ENCODE measurements at regions not wholly inside any gene's neighbourhood (a gene's known extent, or its start where the extent isn't known, plus 50 kb on each side); places are given as distances from the start of the nearest gene placed in this dataset.
A peak's percentile ranks its signal among the peaks of the same experiment; 100 is the strongest.

- ATAC-seq (ENCODE audit: low read depth in 2 of 2): no peak
Measured at GRCh38 chr2:65485839-65486238, 53.4 kb upstream of the SPRED2 start.

GRCh38 chr2:65483763-65484162 lies 51.4 kb upstream of the SPRED2 start:
- H3K27ac ChIP-seq (ENCODE audit: insufficient read depth, low read length, poor library complexity, severe bottlenecking): no peak overlapping the region
- no peak overlapping the region for H3K4me3 ChIP-seq (ENCODE audit: low read depth, low read length)
- Mint-ChIP-seq H3K9me3 (peaks cover 0 to 6% (median 4%) of the 10 kb centered on the region in 7 donors), H3K4me3 (no peak overlapping the region), H3K27ac (no peak overlapping the region), H3K4me1 (no peaks in the 10 kb centered on the region), H3K27me3 (peaks cover 24% of the 10 kb centered on the region), H3K36me3 (peaks cover 5% of the 10 kb centered on the region)
- no peak for DNase-seq
- H3K4me1 ChIP-seq (ENCODE audit: control insufficient read depth, insufficient read depth, low read length, poor library complexity, severe bottlenecking): no peaks in the 10 kb centered on the region
- H3K9me3 ChIP-seq (ENCODE audit: control insufficient read depth in 2 of 2, low read length in 2 of 2): peaks cover 0 to 6% of the 10 kb centered on the region in 2 experiments
- peaks cover 6% of the 10 kb centered on the region for H3K27me3 ChIP-seq (ENCODE audit: control insufficient read depth, insufficient read depth, low read length)
- H3K36me3 ChIP-seq (ENCODE audit: control insufficient read depth, insufficient read depth, low read length): no peaks in the 10 kb centered on the region
- no peak for ATAC-seq (ENCODE audit: low read depth in 2 of 2)

More at GRCh38 chr2:65485839-65486238, 53.4 kb upstream of the SPRED2 start:
- H3K4me1 ChIP-seq (ENCODE audit: control insufficient read depth, insufficient read depth, low read length, poor library complexity, severe bottlenecking): no peaks in the 10 kb centered on the region
- no peak overlapping the region for H3K4me3 Mint-ChIP-seq
- H3K36me3 Mint-ChIP-seq: peaks cover 5% of the 10 kb centered on the region
- no peaks in the 10 kb centered on the region for H3K4me1 Mint-ChIP-seq
- DNase-seq: no peak
- peaks cover 5% of the 10 kb centered on the region for H3K27me3 ChIP-seq (ENCODE audit: control insufficient read depth, insufficient read depth, low read length)
- no peak overlapping the region for H3K27ac Mint-ChIP-seq
- H3K36me3 ChIP-seq (ENCODE audit: control insufficient read depth, insufficient read depth, low read length): no peaks in the 10 kb centered on the region
- peaks cover 0 to 8% of the 10 kb centered on the region in 2 experiments for H3K9me3 ChIP-seq (ENCODE audit: control insufficient read depth in 2 of 2, low read length in 2 of 2)
- H3K4me3 ChIP-seq (ENCODE audit: low read depth, low read length): no peak overlapping the region
- no peak overlapping the region for H3K27ac ChIP-seq (ENCODE audit: insufficient read depth, low read length, poor library complexity, severe bottlenecking)
- H3K9me3 Mint-ChIP-seq: peaks cover 0 to 8% (median 4%) of the 10 kb centered on the region in 7 donors
- H3K27me3 Mint-ChIP-seq: peaks cover 31% of the 10 kb centered on the region

- peaks cover 16% of the 10 kb centered on the region for H3K27me3 Mint-ChIP-seq
- no peaks in the 10 kb centered on the region for H3K9me3 ChIP-seq (ENCODE audit: control insufficient read depth in 2 of 2, low read length in 2 of 2)
- no peak overlapping the region for H3K27ac ChIP-seq (ENCODE audit: insufficient read depth, low read length, poor library complexity, severe bottlenecking)
- H3K9me3 Mint-ChIP-seq: peaks cover 0 to 4% (median 2%) of the 10 kb centered on the region in 7 donors
- no peaks in the 10 kb centered on the region for H3K4me1 ChIP-seq (ENCODE audit: control insufficient read depth, insufficient read depth, low read length, poor library complexity, severe bottlenecking)
- H3K36me3 ChIP-seq (ENCODE audit: control insufficient read depth, insufficient read depth, low read length): no peaks in the 10 kb centered on the region
- H3K4me3 ChIP-seq (ENCODE audit: low read depth, low read length): no peak overlapping the region
- no peaks in the 10 kb centered on the region for H3K4me1 Mint-ChIP-seq
- H3K4me3 Mint-ChIP-seq: no peak overlapping the region
- ATAC-seq (ENCODE audit: low read depth in 2 of 2) (no peak), DNase-seq (no peak)
- peaks cover 2% of the 10 kb centered on the region for H3K36me3 Mint-ChIP-seq
- H3K27ac Mint-ChIP-seq: peak overlapping the region in 1 of 3 donors; percentile 30
- peaks cover 3% of the 10 kb centered on the region for H3K27me3 ChIP-seq (ENCODE audit: control insufficient read depth, insufficient read depth, low read length)
Measured at GRCh38 chr2:65482971-65483370, 50.6 kb upstream of the SPRED2 start.
